PFSK-1 (cell line): ENCODE measurements at regions not wholly inside any gene's neighbourhood (a gene's known extent, or its start where the extent isn't known, plus 50 kb on each side); places are given as distances from the start of the nearest gene placed in this dataset.

Experiments used
- POLR2AphosphoS5 ChIP-seq: IDR thresholded peaks from 2 replicates; pipeline ENCODE4 v1.6.1; 2012; ENCODE audit warnings: low read depth, mild to moderate bottlenecking, control low read depth, low read length, moderate library complexity
- REST ChIP-seq, 2 experiments: IDR thresholded peaks; 2 replicates each; pipeline versions ENCODE4 v1.6.1 to v1.8.0; 2011 to 2012; ENCODE audit warnings: low read depth in 2 of 2, low read length in 2 of 2, control low read depth in 1 of 2, inconsistent platforms in 1 of 2, mild to moderate bottlenecking in 1 of 2, moderate library complexity in 1 of 2; ENCODE audit not compliant: insufficient read depth in 1 of 2
- TAF1 ChIP-seq: IDR thresholded peaks from 2 replicates; pipeline ENCODE4 v1.6.1; 2012; ENCODE audit warnings: low read length, control low read depth, borderline replicate concordance; ENCODE audit not compliant: insufficient read depth

GRCh38 chr2:36262581-36262980, 93.0 kb upstream of the CRIM1 start:
- TF ChIP-seq REST (IDR thresholded peaks at IDR 0.05; ENCODE audit: insufficient read depth in 1 of 2, low read depth in 2 of 2, low read length in 2 of 2) (no peak), POLR2AphosphoS5 (no peak), TAF1 (no peak)
